ENCODE measurements at regions not wholly inside any gene's neighbourhood (a gene's known extent, or its start where the extent isn't known, plus 50 kb on each side); places are given as distances from the start of the nearest gene placed in this dataset.

GRCh38 chr2:234885118-234885517, 66.7 kb upstream of the SH3BP4 start:
- no peak for TF ChIP-seq POLR2AphosphoS5 (IDR thresholded peaks at IDR 0.05)
- TF ChIP-seq CTCF (IDR thresholded peaks at IDR 0.05), result no peak
- no peak for TF ChIP-seq POLR2A (IDR thresholded peaks at IDR 0.05)
